KOPT-K1 (cell line): ENCODE measurements at regions not wholly inside any gene's neighbourhood (a gene's known extent, or its start where the extent isn't known, plus 50 kb on each side); places are given as distances from the start of the nearest gene placed in this dataset.
"Not testable (repeated sequence)": the region's sequence is repeated elsewhere in the genome, so short reads cannot be mapped to it uniquely, and the experiment has no call there.

Source experiments
- H3K27ac ChIP-seq: fragments of 200-600 bp; sonication (generic); 2 replicates; pipeline ENCODE4 v1.5.1; 2016; ENCODE audit warnings: antibody characterized with exemption, mild to moderate bottlenecking, low read depth, low read length; ENCODE audit not compliant: poor library complexity, severe bottlenecking
- H3K36me3 ChIP-seq: fragments of 200-600 bp; sonication (generic); 2 replicates; pipeline ENCODE4 v1.5.1; 2017; ENCODE audit warnings: antibody characterized with exemption, mild to moderate bottlenecking, low read length, moderate library complexity; ENCODE audit not compliant: insufficient read depth
- H3K9me3 ChIP-seq: fragments of 200-600 bp; sonication (generic); 2 replicates; pipeline ENCODE4 v1.5.1; 2017; ENCODE audit warnings: antibody characterized with exemption, low read length, mild to moderate bottlenecking; ENCODE audit not compliant: insufficient read depth, poor library complexity, severe bottlenecking

DNA sequence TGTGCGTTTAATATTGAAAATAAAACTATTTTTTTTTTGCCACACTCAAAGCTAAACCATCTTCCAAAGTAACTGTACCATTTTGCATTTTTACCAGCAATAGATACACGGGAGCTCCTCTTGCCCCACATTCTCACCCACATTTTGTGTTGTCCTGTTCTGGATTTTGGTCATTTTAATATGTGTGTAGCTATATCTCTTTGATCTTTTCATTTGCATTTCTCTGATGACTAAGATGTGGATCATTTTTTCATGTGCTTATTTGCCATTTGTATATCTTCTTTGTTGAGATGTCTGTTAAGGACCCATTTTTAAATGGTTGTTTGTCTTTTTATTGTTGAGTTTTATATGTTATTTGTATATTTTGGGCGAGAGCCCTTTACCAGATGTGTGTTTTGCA is 1543.5 kb downstream of the GRIK2 start:
- no peak overlapping the region for H3K27ac ChIP-seq
- no peaks in the 10 kb centered on the region for H3K36me3 ChIP-seq
- H3K9me3 ChIP-seq, result no peaks in the 10 kb centered on the region

DNA sequence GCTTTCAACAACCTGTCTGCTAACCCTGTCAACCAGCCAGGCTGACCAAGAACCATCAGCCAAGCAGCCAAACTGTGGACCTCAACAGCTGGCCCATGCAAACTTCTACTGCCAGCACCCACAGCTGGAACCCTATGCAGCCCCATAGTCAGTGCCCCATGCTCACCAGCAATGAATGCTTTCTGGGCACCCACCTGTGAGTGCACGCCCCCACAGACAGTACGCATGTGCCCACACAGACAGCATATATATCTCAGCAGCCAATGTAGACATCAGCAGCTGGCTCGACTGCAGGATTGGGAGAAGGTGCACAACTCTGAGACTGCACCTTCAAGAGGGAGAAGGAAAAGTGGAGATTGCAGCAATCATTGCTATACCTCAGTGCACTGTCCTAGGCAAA is 1534.6 kb downstream of the GRIK2 start:
- H3K27ac ChIP-seq, result no peak overlapping the region
- H3K9me3 ChIP-seq, result no peaks in the 10 kb centered on the region

DNA sequence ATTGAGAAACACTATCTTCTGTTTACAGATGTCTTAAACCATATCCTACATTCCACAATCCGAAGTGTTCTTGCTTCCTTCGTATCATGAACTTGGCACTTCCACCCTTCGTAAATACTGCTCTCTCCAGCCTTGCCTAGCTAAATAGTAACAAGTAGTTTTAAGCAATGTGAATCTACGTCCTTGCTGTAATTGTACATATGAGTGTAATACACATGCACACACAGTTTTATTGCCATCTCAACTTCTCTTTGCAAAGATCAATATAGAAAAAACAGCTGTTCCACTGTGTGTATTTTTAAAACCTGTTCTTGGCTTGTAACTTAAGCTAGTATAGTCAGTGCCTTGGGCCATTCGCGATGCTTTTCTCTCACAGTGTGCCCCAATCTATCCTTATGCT is 1524.7 kb downstream of the GRIK2 start:
- H3K36me3 ChIP-seq, result no peaks in the 10 kb centered on the region
- H3K9me3 ChIP-seq, result no peaks in the 10 kb centered on the region
- no peak overlapping the region for H3K27ac ChIP-seq

More for the DNA sequence above, 1534.6 kb downstream of the GRIK2 start:
- H3K36me3 ChIP-seq, result no peaks in the 10 kb centered on the region

DNA sequence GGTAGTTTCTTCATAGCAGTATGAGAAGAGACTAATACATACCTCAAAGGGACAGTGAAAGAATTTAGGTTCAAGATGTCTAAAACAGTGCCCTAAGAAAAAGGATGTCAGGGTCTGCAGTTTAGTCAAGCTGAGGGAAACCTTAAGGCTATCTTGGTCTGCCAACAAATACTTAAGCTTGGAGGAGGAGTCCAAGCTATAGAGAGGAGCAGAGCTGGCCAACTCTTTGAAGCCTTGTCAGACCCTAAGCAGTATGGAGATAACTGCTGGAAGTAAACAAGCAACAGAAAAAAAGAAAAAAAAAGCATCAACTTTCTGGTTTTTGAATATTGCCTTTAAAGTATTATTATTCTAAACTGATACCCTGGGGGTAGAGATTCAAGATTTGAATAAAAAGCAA is 1518.1 kb downstream of the GRIK2 start:
- H3K36me3 ChIP-seq, result no peaks in the 10 kb centered on the region
- no peak overlapping the region for H3K27ac ChIP-seq
- H3K9me3 ChIP-seq, result no peaks in the 10 kb centered on the region

DNA sequence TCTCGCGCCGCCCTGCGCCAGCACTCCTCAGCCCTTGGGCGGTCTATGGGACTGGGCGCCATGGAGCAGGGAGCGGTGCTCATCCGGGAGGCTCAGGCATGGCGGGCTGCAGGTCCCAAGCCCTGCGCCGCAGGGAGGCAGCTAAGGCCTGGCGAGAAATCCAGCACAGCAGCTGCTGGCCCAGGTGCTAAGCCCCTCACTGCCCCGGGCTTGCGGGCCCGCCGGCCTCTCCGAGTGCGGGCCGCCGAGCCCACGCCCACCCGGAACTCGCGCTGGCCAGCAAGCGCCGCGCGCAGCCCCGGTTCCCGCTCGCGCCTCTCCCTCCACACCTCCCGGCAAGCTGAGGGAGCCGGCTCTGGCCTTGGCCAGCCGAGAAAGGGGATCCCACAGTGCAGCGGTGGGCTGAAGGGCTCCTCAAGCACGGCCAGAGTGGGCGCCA is 1517.2 kb downstream of the GRIK2 start:
- H3K36me3 ChIP-seq, H3K27ac ChIP-seq, H3K9me3 ChIP-seq: not testable (repeated sequence)

DNA sequence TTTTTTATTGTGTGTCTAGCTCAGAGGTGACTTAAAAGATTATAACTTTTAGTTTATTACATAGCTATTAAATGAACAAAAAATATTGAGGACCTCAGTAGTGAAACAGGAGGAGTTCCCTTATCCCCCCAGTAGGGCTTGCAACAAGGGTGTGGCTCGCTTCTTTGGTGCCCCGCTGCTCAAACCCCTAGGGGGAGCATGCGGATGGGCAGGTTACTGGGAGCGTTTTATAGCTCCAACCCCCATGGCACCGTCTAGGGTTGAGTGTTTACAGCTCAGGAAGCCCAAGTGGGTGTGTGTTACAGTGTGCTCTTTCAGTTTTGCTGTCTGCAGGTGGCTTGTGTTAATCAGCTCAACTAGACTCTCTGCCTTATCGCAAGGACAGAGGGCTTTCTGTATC is 1513.7 kb downstream of the GRIK2 start:
- Histone ChIP-seq H3K36me3 (no peaks in the 10 kb centered on the region), H3K9me3 (no peaks in the 10 kb centered on the region), H3K27ac (no peak overlapping the region)

DNA sequence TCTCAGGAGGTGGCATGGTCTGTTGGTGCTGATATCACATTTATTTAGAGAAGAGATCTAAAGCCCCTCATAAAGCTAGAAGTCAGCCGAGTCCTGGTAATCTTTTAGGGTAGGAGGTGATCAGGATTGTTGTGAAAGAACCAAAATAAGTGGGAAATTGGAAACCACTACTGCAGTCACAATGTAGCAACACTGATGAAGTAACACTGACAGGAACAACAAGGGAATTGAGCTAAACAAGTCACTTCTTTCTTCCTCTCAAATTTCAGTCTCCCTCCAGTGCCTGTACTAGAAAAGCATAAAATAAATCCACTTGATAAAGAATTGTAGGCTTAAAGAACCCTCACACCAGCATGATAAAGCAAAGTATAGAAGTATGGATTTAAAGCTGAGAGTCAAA is 1509.0 kb downstream of the GRIK2 start:
- H3K36me3 ChIP-seq, result no peaks in the 10 kb centered on the region
- no peaks in the 10 kb centered on the region for H3K9me3 ChIP-seq

DNA sequence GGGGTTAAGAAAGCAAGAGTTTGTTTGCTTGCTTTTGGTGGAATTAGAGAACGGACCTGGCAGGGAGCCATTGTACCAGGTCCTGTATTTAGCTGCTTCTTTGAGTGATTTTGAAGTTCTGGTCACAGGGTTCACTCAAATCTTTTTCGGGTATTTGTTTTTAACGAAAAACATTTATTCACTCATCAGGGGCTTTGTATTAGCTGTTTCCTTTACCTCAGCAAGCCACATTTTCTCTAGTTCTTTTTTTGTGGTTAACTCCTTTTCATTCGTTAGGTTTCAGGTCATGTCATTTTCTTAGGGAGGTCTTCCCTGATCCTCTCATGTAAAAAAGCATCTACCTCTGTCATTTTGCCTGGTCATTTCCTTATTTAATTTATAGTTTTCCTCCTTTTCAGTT is 1502.2 kb downstream of the GRIK2 start:
- Histone ChIP-seq H3K27ac (no peak overlapping the region), H3K36me3 (no peaks in the 10 kb centered on the region), H3K9me3 (no peaks in the 10 kb centered on the region)

More for the DNA sequence above, 1509.0 kb downstream of the GRIK2 start:
- H3K27ac ChIP-seq, result no peak overlapping the region

DNA sequence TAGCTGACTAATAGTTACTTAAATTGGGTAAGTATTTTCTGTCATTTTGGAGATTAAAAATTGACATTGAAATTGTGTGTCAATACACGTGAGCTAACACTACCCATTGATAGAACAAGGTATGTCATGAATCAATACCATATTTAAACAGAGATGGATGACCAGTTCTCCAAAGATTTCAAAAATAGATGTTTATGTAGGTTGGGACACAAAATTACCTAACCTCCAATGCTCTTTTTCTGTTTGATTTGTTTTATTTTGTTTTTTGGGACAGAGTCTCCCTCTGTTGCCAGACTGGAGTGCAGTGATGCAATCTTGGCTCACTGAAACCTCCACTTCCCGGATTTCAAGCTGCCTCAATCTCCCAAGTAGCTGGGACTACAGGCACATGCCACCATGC is 1491.7 kb downstream of the GRIK2 start:
- Histone ChIP-seq H3K27ac (no peak overlapping the region), H3K36me3 (no peaks in the 10 kb centered on the region), H3K9me3 (no peaks in the 10 kb centered on the region)

DNA sequence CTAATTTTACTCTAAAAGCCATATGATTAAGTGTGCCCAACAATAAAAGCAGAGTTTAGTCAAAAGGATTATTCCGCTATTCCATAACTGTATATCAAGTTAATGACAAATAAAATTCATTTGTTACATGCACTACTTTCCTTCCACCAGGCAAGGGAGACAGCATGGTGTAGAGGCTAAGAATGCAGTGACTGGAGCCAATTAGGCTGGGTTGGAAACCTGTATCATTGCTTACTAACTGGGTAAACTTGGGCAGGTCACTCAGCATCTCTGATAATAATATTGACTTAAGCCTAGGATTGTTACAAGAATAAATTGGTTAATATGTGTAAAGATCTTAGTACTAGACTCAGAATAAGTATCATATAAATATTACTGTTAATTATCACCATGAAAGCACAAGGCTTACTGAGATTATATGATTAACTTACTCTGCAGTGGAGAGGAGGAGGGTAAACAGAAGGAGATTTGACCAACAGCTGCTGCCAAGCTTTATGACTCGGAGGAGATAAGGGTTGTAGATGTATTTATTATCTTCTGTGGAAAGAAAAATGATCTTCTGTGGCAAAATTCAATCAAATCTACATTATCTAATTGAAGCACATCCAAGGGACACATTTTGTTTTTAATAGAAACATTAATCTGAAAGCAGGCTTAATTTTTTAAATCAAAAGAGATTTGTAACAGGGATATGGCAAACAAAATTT is 1459.9 kb downstream of the GRIK2 start:
- H3K9me3 ChIP-seq, result no peaks in the 10 kb centered on the region
- no peak overlapping the region for H3K27ac ChIP-seq
- H3K36me3 ChIP-seq, result no peaks in the 10 kb centered on the region

DNA sequence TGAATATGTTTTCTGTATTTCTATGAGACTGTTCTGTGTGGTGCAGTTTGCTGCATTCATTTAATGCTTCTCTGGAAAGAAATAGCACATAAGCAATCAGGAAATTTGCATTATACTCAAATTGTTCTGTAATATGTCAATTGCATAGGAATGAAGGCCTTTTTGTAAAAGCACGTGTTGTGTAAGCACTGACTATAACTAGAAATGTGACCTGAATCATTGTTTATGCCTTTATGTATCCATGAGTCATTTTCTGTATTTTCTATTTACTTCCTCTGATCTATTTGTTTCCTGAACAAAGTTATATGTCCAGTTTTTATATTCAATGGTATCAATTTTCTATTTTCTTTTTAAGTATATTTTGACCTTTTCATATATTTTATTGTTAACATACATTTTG is 1455.3 kb downstream of the GRIK2 start:
- H3K36me3 ChIP-seq, result no peaks in the 10 kb centered on the region
- no peaks in the 10 kb centered on the region for H3K9me3 ChIP-seq
- H3K27ac ChIP-seq, result no peak overlapping the region

DNA sequence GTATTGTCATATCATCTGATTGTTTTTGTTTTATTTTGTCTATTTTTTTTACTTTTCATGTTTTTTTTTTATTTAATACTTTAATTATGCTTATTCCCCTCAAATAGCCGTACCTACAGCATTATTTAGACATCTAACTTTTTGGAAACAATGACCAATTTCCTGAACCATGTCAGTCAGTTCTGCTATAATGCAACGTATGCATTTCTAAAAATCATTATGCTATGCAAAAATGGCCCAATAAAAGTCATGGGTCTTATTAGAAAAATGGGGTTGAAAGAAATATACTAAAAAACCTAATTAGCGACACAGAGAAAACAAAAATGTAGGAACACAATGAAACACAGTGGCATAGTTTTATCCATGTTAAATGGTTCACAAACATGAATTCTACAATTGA is 1454.7 kb downstream of the GRIK2 start:
- Histone ChIP-seq H3K9me3 (no peaks in the 10 kb centered on the region), H3K27ac (no peak overlapping the region), H3K36me3 (no peaks in the 10 kb centered on the region)

DNA sequence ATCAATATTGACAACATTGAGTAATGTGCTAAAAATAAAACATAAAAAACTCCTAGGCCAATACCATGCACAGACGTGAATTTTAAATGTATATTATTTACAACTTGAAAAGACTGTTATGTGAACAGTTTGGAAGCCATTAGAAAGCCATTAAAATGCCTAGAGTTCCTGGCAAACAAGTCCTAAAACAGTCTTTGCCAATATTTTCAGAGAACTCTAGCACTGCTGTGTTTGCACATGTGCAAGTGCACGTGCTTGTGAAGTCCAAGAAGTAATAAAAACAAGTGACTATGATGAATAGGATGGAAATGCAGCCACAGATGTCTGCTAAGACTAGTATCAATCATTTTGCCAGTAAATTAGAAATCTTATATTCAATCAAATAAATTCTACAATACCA is 1447.6 kb downstream of the GRIK2 start:
- Histone ChIP-seq H3K27ac (no peak overlapping the region), H3K9me3 (no peaks in the 10 kb centered on the region), H3K36me3 (no peaks in the 10 kb centered on the region)

DNA sequence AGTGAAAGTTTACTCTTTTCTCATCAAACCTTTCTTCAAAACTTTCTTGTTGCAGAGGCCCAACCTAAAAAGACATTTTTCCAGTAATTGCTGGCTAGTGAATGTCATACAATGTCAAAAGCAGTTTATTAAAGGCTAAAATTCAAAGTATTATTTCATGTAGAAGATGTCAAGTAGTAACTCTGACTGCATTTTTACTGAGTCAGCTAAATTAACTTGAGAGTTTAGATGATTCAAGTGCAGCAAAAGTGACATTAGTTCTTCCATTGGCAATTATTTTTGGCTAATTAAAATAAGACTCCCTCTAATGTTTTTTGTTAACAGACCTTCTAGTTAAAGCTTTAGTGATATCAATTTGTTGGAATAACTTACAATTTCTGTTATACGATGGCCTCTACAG is 1438.5 kb downstream of the GRIK2 start:
- Histone ChIP-seq H3K27ac (no peak overlapping the region), H3K9me3 (no peaks in the 10 kb centered on the region), H3K36me3 (no peaks in the 10 kb centered on the region)

DNA sequence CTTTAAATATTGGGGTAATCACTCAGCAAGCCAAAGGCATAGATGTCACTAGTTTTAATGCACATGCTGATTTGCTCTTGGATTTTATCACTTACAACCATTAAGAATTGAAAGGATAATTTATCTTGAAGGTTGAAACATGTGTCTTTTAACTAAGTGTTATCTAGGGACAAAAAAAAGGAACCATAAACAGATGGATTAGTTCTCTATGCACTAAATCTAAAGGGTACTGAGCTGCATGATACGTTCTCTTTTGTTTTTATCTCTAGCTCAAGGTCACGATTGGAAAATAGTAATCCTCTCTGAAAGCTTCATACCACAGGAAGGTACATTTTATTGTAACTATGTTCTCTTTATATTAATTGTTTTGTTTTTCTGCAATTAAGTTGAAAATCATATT is 1426.6 kb downstream of the GRIK2 start:
- H3K27ac ChIP-seq, result no peak overlapping the region
- H3K36me3 ChIP-seq, result no peaks in the 10 kb centered on the region
- H3K9me3 ChIP-seq, result no peaks in the 10 kb centered on the region

DNA sequence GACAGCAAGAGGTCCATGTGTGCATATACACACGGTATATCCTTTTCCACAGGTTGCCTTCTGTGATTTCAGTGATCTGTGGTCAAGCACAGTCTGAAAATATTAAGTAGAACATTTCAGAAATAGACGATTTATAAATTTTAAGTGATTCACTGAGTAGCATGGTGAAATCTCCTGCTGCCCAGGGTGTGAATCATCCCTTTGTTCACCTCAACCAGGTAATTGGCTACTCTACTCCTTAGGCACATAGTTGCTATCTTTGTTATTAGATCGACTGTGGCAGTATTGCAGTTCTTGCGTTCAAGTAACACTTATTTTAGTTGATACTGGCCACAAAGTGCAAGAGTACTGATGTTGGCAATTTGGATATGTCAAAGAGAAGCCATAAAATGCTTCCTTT is 1421.7 kb downstream of the GRIK2 start:
- Histone ChIP-seq H3K36me3 (no peaks in the 10 kb centered on the region), H3K9me3 (no peaks in the 10 kb centered on the region), H3K27ac (no peak overlapping the region)
